GM18507 (cell line): ENCODE measurements at regions not wholly inside any gene's neighbourhood (a gene's known extent, or its start where the extent isn't known, plus 50 kb on each side); places are given as distances from the start of the nearest gene placed in this dataset.

ENCODE experiments used
- DNase-seq: peaks from one replicate; pipeline ENCODE4 v3.0.0; 2011; ENCODE audit warnings: low read depth; ENCODE audit not compliant: insufficient read length; ENCODE audit errors: extremely low spot score
- FAIRE-seq: peaks from 2 replicates; lab custom pipeline; 2011; peaks lifted over from hg19 to GRCh38; lab: Jason Lieb, UNC

DNA sequence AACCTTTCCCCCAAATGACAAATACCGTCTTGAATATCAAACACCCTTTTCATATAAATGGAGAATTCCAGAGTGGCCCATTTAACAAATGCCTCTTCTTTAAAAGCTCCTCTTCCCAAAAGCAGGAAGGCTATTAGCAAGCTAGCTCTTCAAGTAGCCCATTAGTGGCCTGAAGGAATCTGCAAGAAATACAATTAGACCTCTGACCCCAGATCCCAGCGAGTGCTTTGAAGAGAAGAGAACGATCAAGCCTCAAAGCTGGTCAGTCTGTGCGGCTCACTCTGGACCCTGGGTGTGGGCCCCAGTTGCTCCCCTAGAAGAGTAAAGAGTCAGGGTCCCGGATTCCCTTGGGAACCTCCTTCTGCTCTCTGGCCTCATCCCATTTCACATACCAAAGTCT is 325.6 kb downstream of the NUAK1 start:
- no peak for DNase-seq
- FAIRE-seq: no peak

DNA sequence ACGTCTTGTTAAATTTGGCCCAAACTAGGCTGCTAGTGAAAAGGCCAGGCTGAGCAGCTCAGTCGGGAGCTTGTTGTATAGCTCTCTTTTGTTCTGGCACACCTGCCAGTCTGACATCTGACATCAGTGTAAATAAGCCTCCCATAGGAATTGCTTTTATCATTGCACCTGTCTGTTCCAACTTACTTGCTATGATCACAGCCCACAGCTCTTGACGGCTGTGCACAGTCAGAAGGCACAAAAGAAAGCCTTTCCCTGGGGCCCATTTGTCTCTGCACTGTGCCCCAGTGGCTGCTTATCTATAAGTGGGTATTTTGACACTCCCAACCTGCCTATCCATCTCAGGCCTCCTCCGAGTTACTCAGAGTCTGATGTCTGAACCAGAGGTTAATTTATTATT is 324.5 kb downstream of the NUAK1 start:
- DNase-seq (no peak), FAIRE-seq (no peak)

DNA sequence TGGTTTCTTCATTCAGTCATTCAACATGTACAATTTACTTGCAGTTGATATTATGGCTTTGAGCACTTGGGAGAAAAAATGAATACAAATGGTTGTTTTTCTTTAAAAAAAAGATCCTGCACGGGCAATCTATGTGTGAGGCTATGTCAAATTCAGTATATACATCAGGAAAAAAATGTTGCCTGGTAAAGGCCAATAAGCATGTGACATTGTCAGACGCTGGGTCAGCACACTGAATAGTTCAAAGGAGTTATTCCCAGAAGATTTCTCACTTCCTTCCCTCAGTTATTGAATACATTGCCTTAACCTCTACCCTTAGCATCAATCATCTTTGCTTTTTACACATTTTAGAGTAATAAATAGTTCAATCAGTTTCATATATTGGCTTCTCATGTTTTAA is 319.2 kb downstream of the NUAK1 start:
- no peak for DNase-seq
- FAIRE-seq: no peak

DNA sequence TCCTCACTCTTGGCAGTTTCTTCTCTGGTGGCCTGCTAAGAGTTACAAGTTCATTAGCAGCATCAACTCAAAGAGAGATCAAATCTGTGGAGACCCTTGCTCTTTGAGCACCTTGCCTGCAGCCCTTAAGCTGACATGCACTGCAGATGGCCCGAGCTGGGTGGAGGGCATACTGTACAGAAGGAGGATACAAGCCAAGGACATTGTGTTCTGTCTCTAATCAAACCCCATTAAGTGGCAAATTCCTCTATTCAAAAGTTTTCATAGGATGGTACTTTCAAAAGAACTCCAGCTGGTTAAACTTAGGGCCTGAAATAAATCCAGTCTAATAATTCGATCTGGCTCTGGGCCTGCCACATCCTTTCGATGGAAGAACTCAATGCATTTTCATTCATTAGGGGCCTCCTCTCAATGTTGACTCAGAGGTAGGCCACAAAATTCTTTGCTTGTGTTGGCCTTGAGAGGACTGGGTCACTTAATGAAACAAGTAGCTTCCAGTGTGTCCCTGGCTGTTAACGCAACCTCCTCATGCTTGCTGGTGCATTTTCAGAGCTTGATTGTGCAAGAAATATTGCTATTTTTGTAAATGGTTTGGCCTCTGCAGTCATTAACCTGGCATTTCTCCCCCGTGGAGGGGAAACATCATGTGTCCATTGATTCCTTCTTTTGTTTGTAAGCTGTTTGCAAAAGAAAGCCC is 318.2 kb downstream of the NUAK1 start:
- DNase-seq: no peak
- FAIRE-seq: no peak

DNA sequence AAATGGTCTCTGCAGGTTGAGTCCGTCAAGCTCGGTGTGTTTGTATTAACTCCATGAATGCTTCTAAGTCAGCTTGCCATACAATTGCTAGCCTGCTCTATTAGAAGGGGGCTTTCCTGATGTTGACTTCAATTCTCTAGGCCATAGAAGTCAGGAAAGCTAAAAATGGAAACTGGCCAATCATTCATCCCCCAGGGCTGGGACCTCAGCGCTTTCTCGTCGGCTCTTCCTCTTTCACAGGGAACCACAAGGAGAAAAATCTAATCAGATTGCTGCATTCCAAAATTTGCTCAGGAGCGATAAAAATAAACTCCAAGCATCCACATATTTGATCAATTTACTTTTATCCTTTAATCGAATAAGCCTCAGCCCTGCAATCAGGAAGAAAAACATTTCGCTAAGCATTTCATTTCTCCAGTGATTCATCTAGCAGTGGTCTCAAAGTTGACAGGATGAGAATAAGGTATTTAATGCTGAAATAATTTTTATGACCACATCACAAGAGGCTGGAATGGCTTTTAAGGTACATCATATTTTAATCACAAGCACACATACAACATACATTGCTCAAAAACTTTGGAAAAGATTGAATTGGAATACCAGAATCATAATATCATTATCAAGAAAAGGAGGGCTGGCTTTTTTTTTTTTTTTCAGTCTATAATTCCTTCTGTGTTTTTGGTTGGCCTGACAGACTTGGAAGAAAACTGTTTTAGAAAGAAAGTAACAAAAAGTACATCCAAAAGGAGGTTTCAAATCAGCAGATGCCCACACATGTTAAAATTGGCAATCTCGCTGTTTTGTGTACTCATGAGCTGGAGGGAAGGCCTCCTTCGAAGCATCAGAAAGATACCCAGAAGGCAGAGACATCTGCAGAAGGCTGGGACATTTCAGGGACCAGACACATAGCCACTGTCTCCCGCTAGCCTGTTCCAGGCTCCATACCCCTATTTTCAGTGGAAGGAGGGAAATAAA is 316.3 kb downstream of the NUAK1 start:
- DNase-seq (no peak), FAIRE-seq (no peak)

DNA sequence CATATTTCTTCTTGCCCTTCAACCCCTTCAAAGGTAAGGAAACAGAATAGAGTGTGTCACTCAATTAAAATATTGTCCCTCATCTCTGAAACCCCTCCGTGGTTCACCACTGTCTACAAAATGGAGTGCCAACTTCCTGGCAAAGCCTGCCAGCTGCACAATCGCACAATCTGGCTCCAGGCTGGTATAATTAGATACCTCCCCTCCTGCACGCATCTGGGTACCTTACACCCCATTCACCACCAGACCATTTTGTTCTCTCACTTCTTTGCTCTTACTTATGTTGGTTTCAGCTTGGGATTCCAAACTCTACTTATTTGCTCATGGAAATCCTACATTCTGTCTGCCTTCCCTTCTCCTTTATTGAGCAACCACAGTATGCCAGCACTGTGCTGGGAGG is 314.9 kb downstream of the NUAK1 start:
- no peak for DNase-seq

DNA sequence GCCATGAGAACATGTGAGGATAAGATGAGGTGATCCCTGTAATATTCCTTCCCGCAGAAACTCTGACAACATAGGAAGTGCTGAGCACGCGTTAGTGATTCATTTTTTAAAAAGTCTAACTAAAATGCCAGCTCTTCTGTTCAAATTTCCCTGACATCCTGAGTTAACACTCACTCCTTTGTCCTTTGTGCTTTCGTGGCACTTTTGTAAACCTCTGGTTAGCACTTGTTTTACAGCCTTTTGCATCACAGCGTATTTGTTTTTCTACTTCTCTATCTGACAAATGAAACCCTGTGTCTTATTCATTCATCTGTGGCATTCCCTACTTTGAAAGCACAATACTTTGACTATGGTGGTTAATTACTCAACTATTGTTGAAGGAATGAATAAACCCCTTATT is 313.6 kb downstream of the NUAK1 start:
- DNase-seq (no peak), FAIRE-seq (no peak)

More for the DNA sequence above, 314.9 kb downstream of the NUAK1 start:
- FAIRE-seq: no peak

DNA sequence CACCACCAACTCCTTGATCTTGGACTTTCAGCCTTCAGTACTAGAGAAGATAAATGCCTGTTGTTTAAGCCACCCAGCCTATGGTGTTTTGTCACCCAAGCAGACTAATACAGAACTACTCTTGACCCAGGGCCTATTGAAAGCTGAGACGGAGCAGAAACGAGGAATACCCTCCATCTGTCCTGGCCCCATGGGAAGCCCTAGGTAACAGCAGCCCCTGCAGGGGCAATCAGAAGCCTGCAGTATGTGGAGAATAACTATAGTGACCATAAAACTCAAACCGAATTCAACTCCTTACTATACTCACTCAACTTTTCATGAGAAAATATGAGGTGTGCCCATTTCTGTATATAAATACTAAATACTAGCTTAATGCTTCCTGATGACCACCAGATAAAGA is 307.4 kb downstream of the NUAK1 start:
- no peak for FAIRE-seq

DNA sequence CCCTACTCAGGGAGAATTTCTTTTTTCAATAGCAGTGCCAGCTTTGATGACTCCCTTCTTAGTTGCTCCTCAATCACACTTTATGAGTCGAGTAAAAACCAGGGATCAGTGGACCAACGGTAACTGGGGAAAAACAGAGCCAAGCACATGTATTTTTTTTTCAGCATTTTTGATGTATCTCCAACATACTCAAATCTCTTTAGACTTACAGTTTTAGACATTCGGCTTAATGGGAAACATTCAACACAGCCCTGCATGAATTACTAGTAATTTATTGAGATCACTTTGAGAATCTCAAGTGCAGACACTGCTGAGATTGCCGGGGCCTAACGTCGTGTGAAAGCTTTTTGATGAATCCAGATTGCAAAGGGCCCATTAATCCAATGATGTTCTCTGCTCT is 306.7 kb downstream of the NUAK1 start:
- no peak for FAIRE-seq
- no peak for DNase-seq

More for the DNA sequence above, 307.4 kb downstream of the NUAK1 start:
- DNase-seq: no peak

DNA sequence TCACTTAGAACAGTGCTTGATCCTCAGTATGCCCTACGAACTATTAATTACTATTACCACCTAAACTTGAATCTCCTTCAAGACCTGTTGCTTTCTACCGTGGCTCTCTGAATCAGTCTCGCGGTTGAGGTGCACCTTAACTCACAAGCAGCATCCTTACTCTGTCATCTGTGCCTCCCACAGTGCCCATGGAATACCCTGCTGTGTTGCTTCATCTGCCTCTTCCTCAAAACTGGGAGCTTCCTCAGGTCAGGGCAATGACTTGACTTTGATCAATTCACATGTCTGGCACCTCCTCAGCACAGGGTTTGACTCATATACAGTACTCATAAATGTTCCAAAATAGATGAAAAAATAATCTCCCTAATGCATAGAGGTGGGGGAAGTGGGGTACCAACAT is 305.9 kb downstream of the NUAK1 start:
- no peak for DNase-seq
- FAIRE-seq: no peak

DNA sequence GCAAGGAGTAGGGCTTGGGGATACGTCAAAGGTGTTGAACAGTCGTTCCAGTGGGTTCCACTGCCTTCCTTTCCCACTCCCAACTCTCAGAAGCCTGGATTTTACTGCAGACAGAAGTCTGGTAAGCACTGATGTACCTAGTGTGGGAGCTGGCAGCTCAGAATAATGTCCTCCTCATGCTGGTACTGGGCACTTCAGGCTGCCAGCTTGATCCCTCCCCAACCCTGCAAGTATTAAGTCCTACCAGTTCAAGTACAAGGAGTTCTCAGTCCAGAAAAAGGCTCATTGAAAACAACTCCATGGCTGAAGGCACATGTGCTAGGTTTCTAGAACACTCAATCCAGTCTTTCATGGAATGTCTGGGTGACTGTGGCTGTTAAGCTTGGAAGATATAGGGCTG is 304.3 kb downstream of the NUAK1 start:
- FAIRE-seq (no peak), DNase-seq (no peak)

DNA sequence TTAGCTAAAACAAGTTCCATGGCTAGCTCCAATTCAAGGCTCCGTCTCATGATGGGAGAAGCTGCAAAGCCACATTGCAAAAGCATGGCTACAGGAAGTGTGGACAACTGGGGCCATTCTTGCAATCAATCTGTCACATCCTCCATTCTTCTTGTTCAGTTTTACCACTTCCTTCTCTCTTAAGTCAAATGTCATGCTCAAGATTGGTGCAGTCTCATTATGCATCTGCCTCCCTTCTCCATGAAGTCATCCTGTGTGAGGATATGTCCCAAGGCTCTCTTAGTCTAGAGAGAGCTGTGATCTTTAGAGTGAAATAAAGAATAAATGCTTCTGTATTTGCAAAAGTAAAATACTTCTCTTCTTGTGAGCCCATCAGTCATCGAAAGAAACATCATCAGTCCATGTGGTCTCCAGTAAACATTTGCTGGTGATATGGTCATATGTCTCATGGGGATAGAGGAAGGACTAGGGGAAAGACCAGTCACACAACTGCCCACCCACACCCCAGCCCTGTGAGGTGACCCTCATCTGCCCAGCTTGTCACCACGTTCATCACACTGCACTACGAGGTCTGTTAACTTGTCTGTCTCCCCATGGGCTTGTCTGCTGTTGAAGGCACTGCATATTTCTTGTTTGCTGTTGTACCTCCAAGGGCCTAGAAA is 303.0 kb downstream of the NUAK1 start:
- no peak for DNase-seq
- FAIRE-seq: no peak

DNA sequence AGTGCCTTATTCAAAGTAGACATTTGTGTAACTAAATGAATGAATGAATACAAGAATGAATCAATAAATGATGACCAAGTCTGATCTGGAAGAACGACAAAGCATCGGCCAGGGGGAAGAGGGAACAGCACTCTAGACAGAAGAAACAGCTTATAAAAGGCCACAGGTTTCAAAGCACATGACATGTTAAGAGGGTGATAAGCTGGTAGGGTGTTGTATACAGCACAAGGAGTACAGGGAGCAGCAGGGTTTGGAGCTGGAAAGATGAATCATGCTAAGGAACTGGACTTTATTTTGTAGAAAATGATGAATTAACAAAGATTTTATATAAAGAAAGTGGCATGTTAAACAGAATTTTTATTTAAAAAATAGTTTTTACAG is 302.5 kb downstream of the NUAK1 start:
- DNase-seq (no peak), FAIRE-seq (no peak)

DNA sequence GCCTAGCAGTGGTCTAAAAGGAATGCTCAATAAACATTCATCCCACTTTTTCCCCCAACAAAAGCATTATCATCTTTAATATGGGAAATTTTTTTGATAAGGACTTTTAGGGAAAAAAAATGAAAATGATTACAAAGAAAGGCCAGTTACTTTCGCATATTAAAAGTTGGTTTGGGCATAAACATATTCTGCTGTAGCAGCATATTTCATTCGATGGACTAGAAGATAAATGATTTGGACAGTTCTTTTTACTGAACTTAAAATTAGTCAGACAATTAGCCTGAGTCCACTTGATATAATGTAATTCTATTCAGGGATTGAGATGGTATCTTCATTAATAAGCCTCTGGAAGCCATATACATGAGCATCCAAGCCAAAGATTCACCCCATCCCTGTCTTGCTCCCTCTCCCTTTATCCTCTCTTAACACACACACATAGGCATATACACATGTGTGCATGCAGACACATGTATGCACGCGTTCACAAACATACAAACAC is 299.1 kb downstream of the NUAK1 start:
- DNase-seq (no peak), FAIRE-seq (no peak)

DNA sequence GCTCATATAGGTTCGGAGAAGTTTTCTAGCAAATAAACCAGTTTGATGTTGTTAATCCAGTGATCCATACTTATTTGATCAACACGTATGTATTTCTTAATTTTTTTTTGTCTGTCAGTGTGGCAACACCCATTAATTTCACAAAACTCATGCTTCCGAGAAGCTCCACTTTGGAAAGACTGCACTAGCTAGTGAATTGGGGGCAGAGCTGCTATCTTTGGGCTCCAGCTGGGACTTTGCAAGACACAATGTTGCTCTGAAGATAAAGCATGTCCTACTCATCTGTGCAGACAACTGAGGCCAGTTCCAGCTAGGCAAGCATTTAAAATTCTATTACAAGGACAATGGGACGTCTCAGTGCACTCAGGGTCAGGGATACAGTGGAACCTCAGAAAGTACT is 298.4 kb downstream of the NUAK1 start:
- FAIRE-seq (no peak), DNase-seq (no peak)

DNA sequence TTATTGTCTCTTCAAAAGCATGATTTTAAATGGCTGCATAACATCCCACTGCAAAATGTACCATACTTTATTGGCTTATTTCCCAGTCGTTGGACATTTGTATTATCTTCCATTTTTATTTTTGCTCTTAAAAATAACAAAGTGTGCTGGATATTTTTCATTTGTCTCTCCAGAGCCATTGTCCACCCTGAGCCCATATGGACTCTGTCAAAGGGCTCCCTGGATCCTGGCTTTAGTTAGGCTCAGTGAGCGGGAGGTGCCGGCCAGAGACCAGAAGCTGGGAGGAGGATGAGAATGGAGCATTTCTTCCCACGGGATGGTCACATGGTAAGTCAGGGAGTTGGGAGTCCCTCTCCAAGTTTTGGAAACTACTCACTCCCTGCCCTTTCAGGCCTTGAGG is 296.9 kb downstream of the NUAK1 start:
- FAIRE-seq (no peak), DNase-seq (no peak)

DNA sequence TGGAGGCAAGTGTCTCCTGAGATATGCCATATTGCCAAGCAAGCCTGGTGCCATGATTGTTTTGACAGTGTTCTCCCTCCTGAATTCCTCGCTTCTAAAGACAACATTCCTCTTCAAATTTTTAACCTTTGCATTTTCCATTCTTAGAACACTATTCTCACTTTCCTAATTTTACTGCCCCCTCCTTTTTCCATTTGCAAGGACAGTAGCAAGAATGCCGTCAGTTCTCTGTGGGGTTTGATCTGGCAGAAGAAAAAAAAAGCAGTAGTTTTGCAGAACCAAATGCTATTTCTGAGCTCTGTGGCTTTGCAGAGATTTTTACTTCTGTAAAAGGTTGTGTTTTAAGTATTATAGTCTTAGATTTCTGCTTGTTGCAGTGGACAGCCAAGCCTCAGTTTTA is 295.2 kb downstream of the NUAK1 start:
- FAIRE-seq (no peak), DNase-seq (no peak)

DNA sequence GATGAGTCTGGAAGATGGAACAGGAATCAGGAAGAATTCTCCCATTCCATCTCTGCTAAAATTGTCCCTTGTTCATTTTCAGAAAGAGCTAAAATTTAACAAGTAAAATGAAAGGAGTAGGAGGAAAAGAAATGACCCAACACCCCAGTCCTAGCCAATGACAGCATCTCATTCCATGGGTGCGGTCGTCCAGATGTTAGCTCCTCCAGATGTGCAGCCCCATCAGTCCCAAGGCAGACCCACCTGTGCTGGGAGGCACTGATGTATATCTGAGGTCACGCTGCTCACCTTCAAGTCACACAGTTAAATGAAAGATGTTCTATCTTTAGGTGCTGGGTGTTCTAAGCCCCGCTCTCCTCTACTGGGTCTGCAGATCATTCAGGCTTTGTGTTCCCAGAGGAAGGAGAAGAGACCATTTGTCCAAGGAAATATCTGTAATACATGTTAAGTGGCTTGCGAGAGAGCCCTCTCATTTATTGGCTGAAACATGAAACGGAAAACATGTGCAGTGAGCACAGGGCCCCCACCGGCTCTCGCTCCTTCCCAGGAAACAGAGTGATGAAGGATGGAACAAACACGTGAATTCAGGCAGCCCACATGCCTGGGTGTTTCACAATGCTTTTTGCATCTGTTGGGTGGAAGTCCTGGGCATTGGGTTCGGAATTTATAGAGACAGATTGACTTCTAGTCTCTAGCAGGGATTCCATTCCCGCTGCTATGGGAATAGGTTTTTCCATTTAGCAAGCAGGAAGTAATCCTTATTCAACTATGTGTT is 294.6 kb downstream of the NUAK1 start:
- DNase-seq (no peak), FAIRE-seq (no peak)

DNA sequence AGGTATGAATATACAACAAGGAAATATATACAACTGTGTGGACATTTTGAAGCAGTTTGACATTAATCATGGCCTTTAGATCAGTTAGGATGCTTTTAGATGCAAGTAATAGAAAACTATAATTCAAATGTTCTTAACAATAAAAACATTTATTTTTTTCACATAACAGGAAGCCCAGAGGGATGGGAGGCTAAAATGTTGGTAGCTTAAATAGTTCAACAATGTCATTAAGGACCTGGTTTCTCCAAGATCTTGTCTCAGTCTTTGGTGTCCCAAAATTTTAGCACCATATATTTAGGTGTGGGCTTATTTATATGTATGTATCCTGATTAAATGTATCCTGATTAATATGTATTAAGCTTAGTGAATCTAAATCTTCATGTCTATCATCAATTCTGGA is 292.4 kb downstream of the NUAK1 start:
- FAIRE-seq: no peak
- DNase-seq: no peak

DNA sequence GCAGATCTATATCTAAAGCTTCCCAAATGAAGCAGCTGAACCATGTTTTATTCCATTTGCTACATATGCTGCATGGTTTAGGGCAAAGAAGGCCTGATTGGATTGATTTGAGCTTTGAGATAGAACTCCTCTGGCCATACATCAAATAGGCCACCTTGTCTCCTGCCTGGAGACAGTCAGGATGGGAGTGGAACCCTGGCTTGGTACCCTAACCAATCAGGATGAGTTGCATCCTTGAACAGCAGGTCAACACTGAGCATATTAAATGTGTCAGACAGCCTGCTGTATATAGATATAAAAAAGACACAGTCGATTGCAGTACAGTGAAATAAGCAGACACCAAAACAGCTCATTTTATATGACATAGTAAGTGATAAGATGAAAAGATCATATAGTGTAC is 291.7 kb downstream of the NUAK1 start:
- FAIRE-seq (no peak), DNase-seq (no peak)
